A549 (cell line): ENCODE measurements at regions not wholly inside any gene's neighbourhood (a gene's known extent, or its start where the extent isn't known, plus 50 kb on each side); places are given as distances from the start of the nearest gene placed in this dataset.

ENCODE experiments used
- POLR2A ChIP-seq: IDR thresholded peaks from 2 replicates; pipeline ENCODE4 v1.6.1; 2012; ENCODE audit warnings: mild to moderate bottlenecking, low read length
- RCOR1 ChIP-seq: fragments of 150-350 bp; IDR thresholded peaks from 2 replicates; pipeline ENCODE4 v1.6.1; 2014; ENCODE audit warnings: antibody characterized with exemption, low read length, low read depth
- TF ChIP-seq, protein P1 (sequence below): fragments of >200 bp; sonication (Bioruptor Twin); formaldehyde crosslinking; IDR thresholded peaks from 3 replicates; pipeline ENCODE4 v1.5.1; 2016
- TF ChIP-seq, protein P2 (sequence below): fragments of 250-450 bp; sonication (Bioruptor Pico); IDR thresholded peaks from 2 replicates; pipeline ENCODE4 v1.5.0; 2020; ENCODE audit warnings: low read depth, mild to moderate bottlenecking, moderate library complexity

DNA sequence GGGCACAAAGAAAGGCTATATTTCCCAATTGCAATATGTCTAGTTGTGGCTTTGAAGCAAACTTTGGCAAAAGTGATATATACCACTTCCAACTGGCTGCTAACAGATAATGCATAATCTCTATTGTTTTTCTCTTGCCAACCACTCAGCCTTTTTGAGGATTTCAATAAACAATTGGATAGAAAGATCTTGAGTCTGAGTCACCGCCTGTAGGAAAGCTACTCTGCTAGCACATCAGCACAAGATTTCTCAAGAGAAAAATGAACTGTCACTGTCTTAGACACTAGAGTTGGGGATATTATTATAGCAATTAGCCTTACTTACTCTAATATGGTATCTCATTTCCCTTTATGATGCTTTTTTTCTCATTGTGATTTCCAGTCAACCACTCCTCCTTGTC lies 119.7 kb downstream of the SST start:
- TF ChIP-seq POLR2A (no peak), RCOR1 (no peak)
- TF ChIP-seq, protein P1, sequence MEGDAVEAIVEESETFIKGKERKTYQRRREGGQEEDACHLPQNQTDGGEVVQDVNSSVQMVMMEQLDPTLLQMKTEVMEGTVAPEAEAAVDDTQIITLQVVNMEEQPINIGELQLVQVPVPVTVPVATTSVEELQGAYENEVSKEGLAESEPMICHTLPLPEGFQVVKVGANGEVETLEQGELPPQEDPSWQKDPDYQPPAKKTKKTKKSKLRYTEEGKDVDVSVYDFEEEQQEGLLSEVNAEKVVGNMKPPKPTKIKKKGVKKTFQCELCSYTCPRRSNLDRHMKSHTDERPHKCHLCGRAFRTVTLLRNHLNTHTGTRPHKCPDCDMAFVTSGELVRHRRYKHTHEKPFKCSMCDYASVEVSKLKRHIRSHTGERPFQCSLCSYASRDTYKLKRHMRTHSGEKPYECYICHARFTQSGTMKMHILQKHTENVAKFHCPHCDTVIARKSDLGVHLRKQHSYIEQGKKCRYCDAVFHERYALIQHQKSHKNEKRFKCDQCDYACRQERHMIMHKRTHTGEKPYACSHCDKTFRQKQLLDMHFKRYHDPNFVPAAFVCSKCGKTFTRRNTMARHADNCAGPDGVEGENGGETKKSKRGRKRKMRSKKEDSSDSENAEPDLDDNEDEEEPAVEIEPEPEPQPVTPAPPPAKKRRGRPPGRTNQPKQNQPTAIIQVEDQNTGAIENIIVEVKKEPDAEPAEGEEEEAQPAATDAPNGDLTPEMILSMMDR: no peak
- TF ChIP-seq, protein P2, sequence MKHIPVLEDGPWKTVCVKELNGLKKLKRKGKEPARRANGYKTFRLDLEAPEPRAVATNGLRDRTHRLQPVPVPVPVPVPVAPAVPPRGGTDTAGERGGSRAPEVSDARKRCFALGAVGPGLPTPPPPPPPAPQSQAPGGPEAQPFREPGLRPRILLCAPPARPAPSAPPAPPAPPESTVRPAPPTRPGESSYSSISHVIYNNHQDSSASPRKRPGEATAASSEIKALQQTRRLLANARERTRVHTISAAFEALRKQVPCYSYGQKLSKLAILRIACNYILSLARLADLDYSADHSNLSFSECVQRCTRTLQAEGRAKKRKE (CRISPR knock-in tag): no peak
